Heart left ventricle (tissue), 13 donors: ENCODE measurements at regions not wholly inside any gene's neighbourhood (a gene's known extent, or its start where the extent isn't known, plus 50 kb on each side); places are given as distances from the start of the nearest gene placed in this dataset.

Experiments
- CTCF ChIP-seq, 12 donors: fragments of 200-600 bp; sonication (generic) in 4 of 12; IDR thresholded peaks; one replicate each; pipeline versions ENCODE4 v1.5.0 to v1.8.0; 2018 to 2022; ENCODE audit warnings: antibody characterized with exemption in 12 of 12, mild to moderate bottlenecking in 5 of 12
- POLR2A ChIP-seq, 2 donors: fragments of 450-650 bp; IDR thresholded peaks; one replicate each; pipeline ENCODE4 v1.6.1; 2017; ENCODE audit warnings: antibody characterized with exemption in 2 of 2, mild to moderate bottlenecking in 2 of 2, moderate library complexity in 2 of 2
- donor health status: ischemic (EF 13 %, LVEDD 7.1; RV severe dilation, severe dysfunction).
- donor health status: DM: no; HTN: yes; CAD: no.
- donor health status: DM: no; HTN: no; CAD: no.
- donor health status: ischemic (EF 25% LVEDD 6.9; RV normal size, moderate dysfunction).
- donor health status: ischemic (EF 25% LVEDD 5.7; RV mildly dilated, moderate dysfunction).
- donor health status: ischemic (EF 35%, LVEDD 5.7; RV mildly dilated, moderate dysfunction).
- donor health status: nonischemic (EF 11% LVEDD 7.7; RV severe dilation, severe dysfunction).
- donor health status: DM: yes; HTN: yes; CAD: no.
- donor health status: PGD.
- donor health status: ischemic (EF 29% LVEDD 5.4; RV normal size, mild dysfunction).
- donor health status: nonischemic (EF 23%, LVEDD 6.1; RV moderate dilation, normal function).

GRCh38 chr3:88618021-88618645 is 468.4 kb downstream of the C3orf38 start:
- no peak for TF ChIP-seq CTCF (IDR thresholded peaks at IDR 0.05)
- no peak for TF ChIP-seq POLR2A (IDR thresholded peaks at IDR 0.05)
